Neural cell (in vitro differentiated cells): ENCODE measurements at regions not wholly inside any gene's neighbourhood (a gene's known extent, or its start where the extent isn't known, plus 50 kb on each side); places are given as distances from the start of the nearest gene placed in this dataset.

Source experiments
- H2AFZ ChIP-seq: fragments of 200-600, 300-800 bp; sonication (generic), shearing (Covaris generic); 2 replicates; pipeline ENCODE4 v1.6.0; 2014; ENCODE audit warnings: low read depth, mild to moderate bottlenecking, antibody characterized with exemption, low read length, moderate library complexity
- H3F3A ChIP-seq: fragments of 200-600 bp; shearing (Covaris generic); 2 replicates; pipeline ENCODE4 v1.6.1; 2016; ENCODE audit warnings: mild to moderate bottlenecking, moderate library complexity, mixed read lengths, antibody characterized with exemption, low read length; ENCODE audit not compliant: insufficient read depth, poor library complexity, severe bottlenecking
- H3K27ac ChIP-seq: fragments of 200-600, 300-800 bp; sonication (generic), shearing (Covaris generic); 2 replicates; pipeline ENCODE4 v1.5.1; 2014; ENCODE audit warnings: mild to moderate bottlenecking, low read length, moderate library complexity
- H3K27me3 ChIP-seq: fragments of 300-800, 200-600 bp; sonication (generic), shearing (Covaris generic); 2 replicates; pipeline ENCODE4 v1.6.0; 2014; ENCODE audit warnings: mild to moderate bottlenecking, low read depth, low read length, moderate library complexity; ENCODE audit not compliant: insufficient read depth
- H3K36me3 ChIP-seq: fragments of 300-800, 200-600 bp; sonication (generic), shearing (Covaris generic); 2 replicates; pipeline ENCODE4 v1.5.1; 2014; ENCODE audit warnings: mild to moderate bottlenecking, antibody characterized with exemption, low read length, moderate library complexity; ENCODE audit not compliant: insufficient read depth
- H3K4me2 ChIP-seq: fragments of 300-800, 200-600 bp; sonication (generic), shearing (Covaris generic); 2 replicates; pipeline ENCODE4 v1.6.0; 2014; ENCODE audit warnings: mild to moderate bottlenecking, low read length
- H3K4me3 ChIP-seq: fragments of 300-800, 200-600 bp; sonication (generic), shearing (Covaris generic); 2 replicates; pipeline ENCODE4 v1.5.1; 2014; ENCODE audit warnings: mild to moderate bottlenecking, low read length, moderate library complexity
- H3K79me2 ChIP-seq: fragments of 200-600 bp; shearing (Covaris generic); replicated peaks from 2 replicates; pipeline ENCODE4 v1.6.0; 2014; ENCODE audit warnings: mild to moderate bottlenecking, low read length, moderate library complexity; ENCODE audit not compliant: insufficient read depth
- H3K9ac ChIP-seq: fragments of 300-800, 200-600 bp; sonication (generic), shearing (Covaris generic); 2 replicates; pipeline ENCODE4 v1.6.1; 2016; ENCODE audit warnings: mild to moderate bottlenecking, low read length, mixed read lengths
- H3K9me2 ChIP-seq: fragments of 200-600 bp; shearing (Covaris generic); 2 replicates; pipeline ENCODE4 v1.6.1; 2016; ENCODE audit warnings: mild to moderate bottlenecking, low read length, mixed read lengths; ENCODE audit not compliant: insufficient read depth
- H3K9me3 ChIP-seq: fragments of 200-600, 300-800 bp; sonication (generic), shearing (Covaris generic); 2 replicates; pipeline ENCODE4 v1.6.1; 2016; ENCODE audit warnings: mild to moderate bottlenecking, mixed run types, low read length, moderate library complexity, mixed read lengths
- H4K20me1 ChIP-seq: fragments of 200-600 bp; shearing (Covaris generic); 2 replicates; pipeline ENCODE4 v1.6.1; 2016; ENCODE audit warnings: mild to moderate bottlenecking, mixed run types; ENCODE audit not compliant: insufficient read depth
- EP300 ChIP-seq: fragments of 450-650 bp; conservative IDR thresholded peaks from 2 replicates; pipeline ENCODE4 v1.6.1; 2014; ENCODE audit warnings: antibody characterized with exemption, mild to moderate bottlenecking, moderate library complexity; ENCODE audit not compliant: poor library complexity, severe bottlenecking
- EZH2 ChIP-seq: fragments of 200-600, 300-800 bp; shearing (Covaris generic), sonication (generic); IDR thresholded peaks from 2 replicates; pipeline ENCODE4 v1.6.1; 2014; ENCODE audit warnings: antibody characterized with exemption, low read length, borderline replicate concordance, mild to moderate bottlenecking; ENCODE audit not compliant: insufficient read depth, poor library complexity, severe bottlenecking
- MXI1 ChIP-seq: fragments of 450-650 bp; conservative IDR thresholded peaks from 2 replicates; pipeline ENCODE4 v1.6.1; 2014; ENCODE audit warnings: antibody characterized with exemption, mild to moderate bottlenecking; ENCODE audit not compliant: poor library complexity, severe bottlenecking
- POLR2AphosphoS5 ChIP-seq: IDR thresholded peaks from 2 replicates; pipeline ENCODE4 v1.6.1; 2012
- RAD21 ChIP-seq: fragments of 450-650 bp; conservative IDR thresholded peaks from 2 replicates; pipeline ENCODE4 v1.6.1; 2014; ENCODE audit warnings: antibody characterized with exemption, mild to moderate bottlenecking, moderate library complexity
- REST ChIP-seq: IDR thresholded peaks from 2 replicates; pipeline ENCODE4 v1.6.1; 2012; ENCODE audit warnings: borderline replicate concordance
- SMC3 ChIP-seq: fragments of 450-650 bp; conservative IDR thresholded peaks from 2 replicates; pipeline ENCODE4 v1.6.1; 2014; ENCODE audit warnings: antibody characterized with exemption, mild to moderate bottlenecking, moderate library complexity; ENCODE audit not compliant: poor library complexity
- TAF1 ChIP-seq: IDR thresholded peaks from 2 replicates; pipeline ENCODE4 v1.6.1; 2012; ENCODE audit warnings: low read depth
- TF ChIP-seq, protein P1 (sequence below): fragments of 450-650 bp; IDR thresholded peaks from 2 replicates; pipeline ENCODE4 v1.5.1; 2014; ENCODE audit warnings: antibody characterized with exemption, mild to moderate bottlenecking, moderate library complexity; ENCODE audit not compliant: poor library complexity, severe bottlenecking

- TF ChIP-seq RAD21 = no peak
Observed at GRCh38 chr5:103938146-103938695, 375.6 kb upstream of the NUDT12 start (continued).

GRCh38 chr5:103929338-103930013 is 366.9 kb upstream of the NUDT12 start:
- no peaks in the 10 kb centered on the region for H3K27me3 ChIP-seq
- no peak overlapping the region for H3K27ac ChIP-seq
- H3K9me2 ChIP-seq = no peaks in the 10 kb centered on the region
- H3K79me2 ChIP-seq = no peaks in the 10 kb centered on the region
- TF ChIP-seq EZH2 (no peak), REST (no peak), TAF1 (no peak), POLR2AphosphoS5 (no peak)
- H3K36me3 ChIP-seq = no peaks in the 10 kb centered on the region
- H3K4me2 ChIP-seq = no peak overlapping the region
- no peaks in the 10 kb centered on the region for H3F3A ChIP-seq
- no peak overlapping the region for H3K9ac ChIP-seq
- no peak overlapping the region for H2AFZ ChIP-seq
- H4K20me1 ChIP-seq = no peaks in the 10 kb centered on the region
- H3K4me3 ChIP-seq = no peak overlapping the region
- H3K9me3 ChIP-seq = no peaks in the 10 kb centered on the region

- Histone ChIP-seq H3K79me2 (no peaks in the 10 kb centered on the region), H3K4me2 (no peak overlapping the region), H3K27ac (no peak overlapping the region), H3F3A (no peaks in the 10 kb centered on the region), H2AFZ (no peak overlapping the region), H4K20me1 (no peaks in the 10 kb centered on the region), H3K9ac (no peak overlapping the region), H3K27me3 (no peaks in the 10 kb centered on the region), H3K9me2 (no peaks in the 10 kb centered on the region), H3K36me3 (no peaks in the 10 kb centered on the region), H3K4me3 (no peak overlapping the region), H3K9me3 (no peaks in the 10 kb centered on the region)
- TF ChIP-seq SMC3 (no peak), REST (no peak), RAD21 (no peak), EZH2 (no peak), EP300 (no peak), MXI1 (no peak), TAF1 (no peak), POLR2AphosphoS5 (no peak)
- TF ChIP-seq, protein P1, sequence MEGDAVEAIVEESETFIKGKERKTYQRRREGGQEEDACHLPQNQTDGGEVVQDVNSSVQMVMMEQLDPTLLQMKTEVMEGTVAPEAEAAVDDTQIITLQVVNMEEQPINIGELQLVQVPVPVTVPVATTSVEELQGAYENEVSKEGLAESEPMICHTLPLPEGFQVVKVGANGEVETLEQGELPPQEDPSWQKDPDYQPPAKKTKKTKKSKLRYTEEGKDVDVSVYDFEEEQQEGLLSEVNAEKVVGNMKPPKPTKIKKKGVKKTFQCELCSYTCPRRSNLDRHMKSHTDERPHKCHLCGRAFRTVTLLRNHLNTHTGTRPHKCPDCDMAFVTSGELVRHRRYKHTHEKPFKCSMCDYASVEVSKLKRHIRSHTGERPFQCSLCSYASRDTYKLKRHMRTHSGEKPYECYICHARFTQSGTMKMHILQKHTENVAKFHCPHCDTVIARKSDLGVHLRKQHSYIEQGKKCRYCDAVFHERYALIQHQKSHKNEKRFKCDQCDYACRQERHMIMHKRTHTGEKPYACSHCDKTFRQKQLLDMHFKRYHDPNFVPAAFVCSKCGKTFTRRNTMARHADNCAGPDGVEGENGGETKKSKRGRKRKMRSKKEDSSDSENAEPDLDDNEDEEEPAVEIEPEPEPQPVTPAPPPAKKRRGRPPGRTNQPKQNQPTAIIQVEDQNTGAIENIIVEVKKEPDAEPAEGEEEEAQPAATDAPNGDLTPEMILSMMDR = no peak
Observed at GRCh38 chr5:103927739-103928138, 365.1 kb upstream of the NUDT12 start.
